C4-2B (cell line): ENCODE measurements at regions not wholly inside any gene's neighbourhood (a gene's known extent, or its start where the extent isn't known, plus 50 kb on each side); places are given as distances from the start of the nearest gene placed in this dataset.

Source experiments
- ZFX ChIP-seq: fragments of 450-650 bp; IDR thresholded peaks from 2 replicates; pipeline ENCODE4 v1.6.1; 2017
- TF ChIP-seq, protein P1 (sequence below): fragments of 450-650 bp; conservative IDR thresholded peaks from 2 replicates; pipeline ENCODE4 v1.5.1; 2017; ENCODE audit warnings: mild to moderate bottlenecking

DNA sequence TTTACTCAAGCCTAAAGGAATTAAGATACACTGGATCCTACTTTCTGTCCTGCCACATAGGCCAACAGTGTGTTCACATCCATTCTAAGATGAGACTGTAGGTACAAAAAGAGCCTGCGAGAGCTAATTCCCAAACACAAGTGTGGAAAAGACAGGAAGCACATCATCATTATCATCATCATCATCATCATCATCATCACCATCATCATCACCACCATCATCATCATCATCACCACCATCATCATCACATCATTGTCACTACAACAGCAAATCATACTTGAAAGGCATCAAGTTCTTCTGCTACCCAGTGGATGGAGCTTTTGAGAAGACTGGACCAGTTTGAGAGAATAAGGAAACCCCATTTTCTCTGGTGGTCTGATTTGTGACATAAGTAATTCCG lies 268.1 kb downstream of the HS3ST3A1 start:
- no peak for TF ChIP-seq ZFX
- TF ChIP-seq, protein P1, sequence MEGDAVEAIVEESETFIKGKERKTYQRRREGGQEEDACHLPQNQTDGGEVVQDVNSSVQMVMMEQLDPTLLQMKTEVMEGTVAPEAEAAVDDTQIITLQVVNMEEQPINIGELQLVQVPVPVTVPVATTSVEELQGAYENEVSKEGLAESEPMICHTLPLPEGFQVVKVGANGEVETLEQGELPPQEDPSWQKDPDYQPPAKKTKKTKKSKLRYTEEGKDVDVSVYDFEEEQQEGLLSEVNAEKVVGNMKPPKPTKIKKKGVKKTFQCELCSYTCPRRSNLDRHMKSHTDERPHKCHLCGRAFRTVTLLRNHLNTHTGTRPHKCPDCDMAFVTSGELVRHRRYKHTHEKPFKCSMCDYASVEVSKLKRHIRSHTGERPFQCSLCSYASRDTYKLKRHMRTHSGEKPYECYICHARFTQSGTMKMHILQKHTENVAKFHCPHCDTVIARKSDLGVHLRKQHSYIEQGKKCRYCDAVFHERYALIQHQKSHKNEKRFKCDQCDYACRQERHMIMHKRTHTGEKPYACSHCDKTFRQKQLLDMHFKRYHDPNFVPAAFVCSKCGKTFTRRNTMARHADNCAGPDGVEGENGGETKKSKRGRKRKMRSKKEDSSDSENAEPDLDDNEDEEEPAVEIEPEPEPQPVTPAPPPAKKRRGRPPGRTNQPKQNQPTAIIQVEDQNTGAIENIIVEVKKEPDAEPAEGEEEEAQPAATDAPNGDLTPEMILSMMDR = no peak
